ENCODE measurements at regions not wholly inside any gene's neighbourhood (a gene's known extent, or its start where the extent isn't known, plus 50 kb on each side); places are given as distances from the start of the nearest gene placed in this dataset.
"Not testable (repeated sequence)": the region's sequence is repeated elsewhere in the genome, so short reads cannot be mapped to it uniquely, and the experiment has no call there.

GRCh38 chr3:94406595-94406994 lies 343.7 kb downstream of the NSUN3 start:
- Histone ChIP-seq H3K4me2 (replicated peaks; ENCODE audit: extremely low read depth, low read length, poor library complexity, severe bottlenecking) (no peak overlapping the region), H3K27ac (ENCODE audit: low read depth in 1 of 2, low read length in 2 of 2) (no peak overlapping the region), H3K36me3 (replicated peaks in 1 of 2; ENCODE audit: control insufficient read depth in 1 of 2, insufficient read depth in 2 of 2, low read length in 2 of 2) (no peaks in the 10 kb centered on the region), H2AFZ (ENCODE audit: insufficient read depth, low read depth, low read length, poor library complexity, severe bottlenecking) (no peak overlapping the region), H3K4me3 (replicated peaks in 1 of 3; ENCODE audit: low read depth in 2 of 3, low read length in 3 of 3) (no peak overlapping the region), H3K27me3 (ENCODE audit: control insufficient read depth in 2 of 2, insufficient read depth in 2 of 2, low read length in 2 of 2) (no peaks in the 10 kb centered on the region), H3K79me2 (ENCODE audit: insufficient read depth, low read length) (no peaks in the 10 kb centered on the region), H3K9ac (ENCODE audit: insufficient read depth, low read length, poor library complexity, severe bottlenecking) (no peak overlapping the region), H3K9me3 (replicated peaks in 1 of 2; ENCODE audit: control insufficient read depth in 1 of 2, insufficient read depth in 1 of 2, low read length in 2 of 2) (no peaks in the 10 kb centered on the region), H4K20me1 (ENCODE audit: insufficient read depth, low read length) (no peaks in the 10 kb centered on the region), H3K4me1 (ENCODE audit: control insufficient read depth in 1 of 2, insufficient read depth in 2 of 2, low read length in 2 of 2) (no peaks in the 10 kb centered on the region)
- TF ChIP-seq, protein P1, sequence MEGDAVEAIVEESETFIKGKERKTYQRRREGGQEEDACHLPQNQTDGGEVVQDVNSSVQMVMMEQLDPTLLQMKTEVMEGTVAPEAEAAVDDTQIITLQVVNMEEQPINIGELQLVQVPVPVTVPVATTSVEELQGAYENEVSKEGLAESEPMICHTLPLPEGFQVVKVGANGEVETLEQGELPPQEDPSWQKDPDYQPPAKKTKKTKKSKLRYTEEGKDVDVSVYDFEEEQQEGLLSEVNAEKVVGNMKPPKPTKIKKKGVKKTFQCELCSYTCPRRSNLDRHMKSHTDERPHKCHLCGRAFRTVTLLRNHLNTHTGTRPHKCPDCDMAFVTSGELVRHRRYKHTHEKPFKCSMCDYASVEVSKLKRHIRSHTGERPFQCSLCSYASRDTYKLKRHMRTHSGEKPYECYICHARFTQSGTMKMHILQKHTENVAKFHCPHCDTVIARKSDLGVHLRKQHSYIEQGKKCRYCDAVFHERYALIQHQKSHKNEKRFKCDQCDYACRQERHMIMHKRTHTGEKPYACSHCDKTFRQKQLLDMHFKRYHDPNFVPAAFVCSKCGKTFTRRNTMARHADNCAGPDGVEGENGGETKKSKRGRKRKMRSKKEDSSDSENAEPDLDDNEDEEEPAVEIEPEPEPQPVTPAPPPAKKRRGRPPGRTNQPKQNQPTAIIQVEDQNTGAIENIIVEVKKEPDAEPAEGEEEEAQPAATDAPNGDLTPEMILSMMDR (IDR thresholded peaks at IDR 0.05) = no peak
- Mint-ChIP-seq H3K27ac (no peak overlapping the region), H3K4me1 (no peaks in the 10 kb centered on the region), H3K36me3 (no peaks in the 10 kb centered on the region), H3K27me3 (ENCODE audit: low read depth in 3 of 3) (peaks cover 0 to 4% (median 0%) of the 10 kb centered on the region in 3 donors), H3K4me3 (no peak overlapping the region), H3K9me3 (peaks cover 0 to 6% (median 0%) of the 10 kb centered on the region in 7 donors)
- DNase-seq = no peak
- intact Hi-C loops (cut with micrococcal nuclease) = no loop called here

- 100% methylated on average over 3 of the region's 4 CpGs for WGBS (ENCODE audit: insufficient coverage)
- not testable (repeated sequence) for H3K4me2 ChIP-seq (replicated peaks; ENCODE audit: extremely low read depth, low read length, poor library complexity, severe bottlenecking); DNase-seq
These were observed 350.1 kb downstream of the NSUN3 start for GRCh38 chr3:94412936-94413335.

More at GRCh38 chr3:94412936-94413335, 350.1 kb downstream of the NSUN3 start:
- H3K4me1 Mint-ChIP-seq; H3K27ac Mint-ChIP-seq; H3K9me3 ChIP-seq (replicated peaks in 1 of 2; ENCODE audit: control insufficient read depth in 1 of 2, insufficient read depth in 1 of 2, low read length in 2 of 2); H3K27me3 Mint-ChIP-seq (ENCODE audit: low read depth in 3 of 3); H3K9ac ChIP-seq (ENCODE audit: insufficient read depth, low read length, poor library complexity, severe bottlenecking); H3K4me3 Mint-ChIP-seq; H3K79me2 ChIP-seq (ENCODE audit: insufficient read depth, low read length); H3K27ac ChIP-seq (ENCODE audit: low read depth in 1 of 2, low read length in 2 of 2); H3K4me1 ChIP-seq (ENCODE audit: control insufficient read depth in 1 of 2, insufficient read depth in 2 of 2, low read length in 2 of 2); H3K27me3 ChIP-seq (ENCODE audit: control insufficient read depth in 2 of 2, insufficient read depth in 2 of 2, low read length in 2 of 2); H3K4me3 ChIP-seq (replicated peaks in 1 of 3; ENCODE audit: low read depth in 2 of 3, low read length in 3 of 3); H4K20me1 ChIP-seq (ENCODE audit: insufficient read depth, low read length); H2AFZ ChIP-seq (ENCODE audit: insufficient read depth, low read depth, low read length, poor library complexity, severe bottlenecking); intact Hi-C loops (cut with micrococcal nuclease); H3K36me3 ChIP-seq (replicated peaks in 1 of 2; ENCODE audit: control insufficient read depth in 1 of 2, insufficient read depth in 2 of 2, low read length in 2 of 2); H3K36me3 Mint-ChIP-seq: not testable (repeated sequence)
- peaks cover 0 to 11% (median 3%) of the 10 kb centered on the region in 7 donors for H3K9me3 Mint-ChIP-seq

All from CD14-positive monocyte (primary cell).